ENCODE measurements at regions not wholly inside any gene's neighbourhood (a gene's known extent, or its start where the extent isn't known, plus 50 kb on each side); places are given as distances from the start of the nearest gene placed in this dataset.
"Not testable (repeated sequence)": the region's sequence is repeated elsewhere in the genome, so short reads cannot be mapped to it uniquely, and the experiment has no call there.

DNA sequence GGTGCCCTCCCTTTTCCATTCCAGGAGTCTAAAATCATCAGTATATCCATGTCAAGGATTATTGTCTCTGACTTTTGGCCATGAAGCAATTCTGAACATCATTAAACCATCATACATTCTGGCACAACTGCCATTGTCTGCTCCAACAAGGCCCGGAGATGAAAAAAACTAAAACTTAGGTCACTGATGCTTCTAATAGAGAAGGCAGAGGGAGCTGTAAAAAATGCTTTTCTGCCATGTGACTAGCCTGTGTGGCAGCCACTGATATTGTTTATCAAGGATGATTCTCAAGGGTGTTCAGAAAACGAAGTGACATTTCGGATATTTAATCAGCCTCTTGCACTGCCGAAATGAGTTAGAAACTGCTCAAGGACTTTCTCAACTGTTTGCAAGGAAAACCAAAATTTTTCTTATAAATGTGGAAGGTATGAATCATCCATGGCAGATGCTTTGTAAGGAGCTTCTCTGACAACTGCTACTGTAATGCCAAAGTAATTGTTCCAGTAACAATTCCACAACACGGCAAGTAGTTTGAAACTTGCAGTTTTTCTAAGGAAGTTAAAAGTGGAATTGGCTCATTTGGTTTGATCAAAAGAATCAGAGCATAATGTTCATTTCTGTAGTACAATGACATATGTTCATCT, 1076.5 kb upstream of the FLRT2 start:
- no peak for DNase-seq (ENCODE audit: low read depth)

- DNase-seq (ENCODE audit: low read depth) = no peak
These were observed 1075.8 kb upstream of the FLRT2 start for GRCh38 chr14:84454114-84454513.

DNA sequence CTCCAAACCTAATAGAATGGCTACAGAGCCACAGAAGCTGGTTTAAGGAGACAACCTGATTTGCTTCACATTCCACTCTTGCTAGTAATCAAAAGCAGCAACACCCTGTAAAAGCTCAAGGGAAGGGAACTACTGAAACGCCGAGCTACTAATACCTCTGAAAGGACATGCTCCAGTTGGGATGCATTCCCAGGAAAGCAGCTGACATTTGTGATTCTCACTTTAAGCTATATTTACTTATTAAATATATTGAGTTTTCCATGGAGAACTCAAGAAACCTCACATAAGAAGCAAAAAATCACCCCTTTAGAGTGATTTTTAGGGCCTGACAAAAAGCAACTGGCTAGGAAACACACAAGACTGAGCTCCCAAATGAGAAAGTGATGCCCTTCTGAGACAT, 1073.0 kb upstream of the FLRT2 start:
- DNase-seq (ENCODE audit: low read depth) = no peak

DNA sequence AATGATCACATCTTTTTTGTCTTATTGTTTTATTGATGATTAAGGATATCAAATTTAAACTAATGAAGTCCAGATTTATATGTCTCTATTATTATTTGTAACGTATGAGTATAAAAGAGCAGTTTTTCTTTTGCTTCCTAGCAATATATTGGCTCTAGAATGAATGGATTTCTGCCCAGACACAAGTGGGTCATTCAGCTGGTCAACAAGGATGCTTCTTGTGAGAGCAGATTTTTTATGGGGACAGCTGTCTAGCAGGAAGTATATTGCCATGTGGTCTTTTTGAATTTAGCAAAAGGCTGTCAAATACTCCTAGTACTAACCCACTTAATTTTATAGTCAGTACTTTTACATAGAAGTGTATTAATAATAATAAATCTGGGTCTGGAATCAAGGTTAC, 1071.1 kb upstream of the FLRT2 start:
- DNase-seq (ENCODE audit: low read depth) = no peak

GRCh38 chr14:84465880-84466279, 1064.1 kb upstream of the FLRT2 start:
- DNase-seq (ENCODE audit: low read depth) = no peak

DNA sequence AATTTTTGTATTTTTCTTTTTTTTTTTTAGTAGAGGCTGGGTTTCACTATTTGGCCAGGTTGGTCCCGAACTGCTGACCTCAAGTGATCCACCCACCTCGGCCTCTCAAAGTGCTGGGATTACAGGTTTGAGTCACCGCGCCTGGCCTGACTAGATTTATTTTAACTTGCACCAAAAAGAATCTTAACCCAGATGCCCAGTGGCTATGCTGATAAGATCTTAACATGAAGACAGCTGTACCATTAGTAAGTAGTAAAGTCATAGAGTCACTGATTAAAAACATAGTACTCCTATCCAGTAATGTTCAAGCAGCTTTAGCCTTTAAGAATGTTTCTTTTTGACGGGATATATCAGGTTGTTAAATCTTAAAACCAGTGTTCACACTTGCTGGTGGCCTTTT, 1061.8 kb upstream of the FLRT2 start:
- no peak for DNase-seq (ENCODE audit: low read depth)

GRCh38 chr14:84477996-84478395, 1051.9 kb upstream of the FLRT2 start:
- no peak for DNase-seq (ENCODE audit: low read depth)

- peak; percentile 53 for DNase-seq (ENCODE audit: low read depth)
These were observed 1047.5 kb upstream of the FLRT2 start for GRCh38 chr14:84482256-84483071.

- no peak for DNase-seq (ENCODE audit: low read depth)
These were observed 1046.9 kb upstream of the FLRT2 start for GRCh38 chr14:84483072-84483420.

- not testable (repeated sequence) for DNase-seq (ENCODE audit: low read depth)
These were observed 1045.7 kb upstream of the FLRT2 start for GRCh38 chr14:84484243-84484642.

- no peak for DNase-seq (ENCODE audit: low read depth)
These were observed 1044.9 kb upstream of the FLRT2 start for GRCh38 chr14:84485036-84485435.

GRCh38 chr14:84490081-84490480, 1039.9 kb upstream of the FLRT2 start:
- no peak for DNase-seq (ENCODE audit: low read depth)

GRCh38 chr14:84492685-84493084, 1037.3 kb upstream of the FLRT2 start:
- DNase-seq (ENCODE audit: low read depth) = peak; percentile 39

- no peak for DNase-seq (ENCODE audit: low read depth)
These were observed 1036.2 kb upstream of the FLRT2 start for GRCh38 chr14:84493779-84494178.

DNA sequence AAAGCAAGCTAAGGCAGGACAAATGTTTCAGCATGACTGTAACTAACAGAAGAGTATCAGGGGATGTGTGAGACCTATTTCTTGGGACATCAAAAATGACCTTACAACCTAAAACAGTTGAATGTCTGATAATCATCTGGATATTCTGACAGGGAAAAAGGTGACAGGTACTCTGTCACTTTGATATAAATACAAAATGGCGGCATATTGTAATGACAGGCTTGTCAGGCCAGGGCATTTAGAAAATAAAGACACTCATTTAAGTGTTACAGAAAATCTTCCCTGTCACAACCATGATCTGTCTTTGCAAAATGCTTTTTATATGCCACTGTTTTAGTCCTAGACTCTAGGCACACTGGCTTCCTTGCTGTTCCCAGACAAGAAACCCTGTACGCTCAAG, 1033.3 kb upstream of the FLRT2 start:
- DNase-seq (ENCODE audit: low read depth) = no peak

DNA sequence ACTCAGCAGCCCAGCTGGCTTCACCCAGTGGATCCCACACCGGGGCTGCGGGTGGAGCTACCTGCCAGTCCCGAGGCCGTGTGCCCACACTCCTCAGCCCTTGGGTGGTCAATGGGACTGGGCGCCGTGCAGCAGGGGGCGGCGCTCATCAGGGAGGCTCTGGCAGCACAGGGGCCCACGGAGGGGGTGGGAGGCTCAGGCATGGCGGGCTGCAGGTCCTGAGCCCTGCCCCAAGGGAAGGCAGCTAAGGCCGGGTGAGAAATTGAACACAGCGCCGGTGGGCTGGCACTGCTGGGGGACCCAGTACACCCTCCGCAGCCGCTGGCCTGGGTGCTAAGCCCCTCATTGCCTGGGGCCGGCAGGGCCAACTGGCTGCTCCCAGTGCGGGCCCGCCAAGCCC, 1017.1 kb upstream of the FLRT2 start:
- DNase-seq (ENCODE audit: low read depth) = not testable (repeated sequence)

- DNase-seq (ENCODE audit: low read depth) = no peak
These were observed 1010.1 kb upstream of the FLRT2 start for GRCh38 chr14:84519836-84520235.

DNA sequence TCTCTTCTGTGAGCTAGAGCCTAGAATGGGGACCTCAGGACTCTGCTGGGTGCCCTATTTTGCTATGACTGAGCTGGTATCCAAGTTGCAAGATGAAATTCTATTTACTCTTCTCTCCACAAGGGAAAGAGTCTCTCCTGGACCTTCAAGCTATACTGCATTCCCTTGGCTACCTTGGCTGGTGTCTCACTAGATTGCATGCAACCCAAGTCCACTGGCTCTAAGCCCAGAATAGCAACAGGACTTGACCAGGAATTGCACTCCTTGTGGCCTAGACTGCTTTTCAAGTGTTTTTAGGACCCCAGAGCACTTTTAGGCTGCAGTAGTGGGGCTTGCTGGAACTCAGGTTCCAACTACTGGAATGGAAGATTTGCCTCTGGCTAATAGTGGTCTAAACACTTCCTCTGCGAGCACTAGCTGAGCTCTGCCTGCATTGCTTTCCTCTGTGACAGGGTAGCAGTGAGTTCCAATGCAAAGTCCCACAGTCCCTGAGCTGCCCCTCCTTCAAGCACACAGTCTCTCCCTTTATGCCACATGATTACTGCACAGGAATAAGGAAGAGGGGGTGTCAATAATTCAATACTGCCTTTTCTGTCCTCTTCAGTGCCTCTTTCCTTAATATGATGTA, 1009.1 kb upstream of the FLRT2 start:
- no peak for DNase-seq (ENCODE audit: low read depth)

DNA sequence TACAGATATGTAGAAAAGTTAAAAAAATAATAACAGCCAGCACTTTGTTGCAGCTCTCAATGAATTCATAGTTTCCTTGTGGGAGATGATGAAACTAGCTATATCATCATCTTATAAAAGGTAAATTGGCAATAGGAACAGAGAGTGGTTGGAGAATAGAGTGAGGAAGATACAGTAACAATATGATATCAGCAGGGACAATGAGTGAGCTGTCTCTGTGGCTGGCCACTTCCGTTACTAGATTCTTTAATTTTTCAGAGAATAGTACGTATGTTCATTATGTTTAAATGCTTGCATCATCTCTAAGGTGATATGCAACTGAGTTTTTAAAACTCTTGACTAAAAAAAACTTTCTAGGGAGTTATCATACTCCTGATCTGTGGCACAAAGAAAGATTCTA, 1006.2 kb upstream of the FLRT2 start:
- no peak for DNase-seq (ENCODE audit: low read depth)

GRCh38 chr14:84527706-84528105, 1002.2 kb upstream of the FLRT2 start:
- no peak for DNase-seq (ENCODE audit: low read depth)

- no peak for DNase-seq (ENCODE audit: low read depth)
These were observed 997.9 kb upstream of the FLRT2 start for GRCh38 chr14:84532016-84532415.

GRCh38 chr14:84533181-84533725, 996.7 kb upstream of the FLRT2 start:
- DNase-seq (ENCODE audit: low read depth) = no peak

DNA sequence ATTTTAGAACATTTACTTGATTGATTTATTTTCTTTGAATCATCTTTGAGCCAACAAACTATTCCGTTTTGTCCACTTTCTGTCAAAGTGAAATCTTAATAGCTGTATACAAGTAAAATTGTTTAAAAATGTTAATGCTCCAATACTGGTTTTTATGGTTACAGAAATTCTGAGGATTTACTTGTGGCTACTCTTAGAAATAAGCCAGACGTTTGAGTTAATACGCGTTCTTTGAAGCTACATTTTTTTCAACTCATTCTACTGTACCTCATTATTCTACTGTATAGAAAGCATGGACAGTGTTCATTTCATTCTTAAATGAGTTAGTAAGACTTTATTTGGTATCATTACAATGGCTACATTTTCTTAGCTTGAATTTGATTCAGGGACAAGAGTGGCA, 996.2 kb upstream of the FLRT2 start:
- no peak for DNase-seq (ENCODE audit: low read depth)

All from HS-27A (cell line).